Epithelial cell of prostate (primary cell): ENCODE measurements at regions not wholly inside any gene's neighbourhood (a gene's known extent, or its start where the extent isn't known, plus 50 kb on each side); places are given as distances from the start of the nearest gene placed in this dataset.

Experiments used
- DNase-seq: peaks from one replicate; pipeline ENCODE4 v3.0.0-alpha.2; 2011; ENCODE audit warnings: low read depth, low spot score
- H3K27ac ChIP-seq: fragments of 450-650 bp; 2 replicates; pipeline ENCODE4 v1.5.1; 2017; ENCODE audit warnings: mild to moderate bottlenecking

DNA sequence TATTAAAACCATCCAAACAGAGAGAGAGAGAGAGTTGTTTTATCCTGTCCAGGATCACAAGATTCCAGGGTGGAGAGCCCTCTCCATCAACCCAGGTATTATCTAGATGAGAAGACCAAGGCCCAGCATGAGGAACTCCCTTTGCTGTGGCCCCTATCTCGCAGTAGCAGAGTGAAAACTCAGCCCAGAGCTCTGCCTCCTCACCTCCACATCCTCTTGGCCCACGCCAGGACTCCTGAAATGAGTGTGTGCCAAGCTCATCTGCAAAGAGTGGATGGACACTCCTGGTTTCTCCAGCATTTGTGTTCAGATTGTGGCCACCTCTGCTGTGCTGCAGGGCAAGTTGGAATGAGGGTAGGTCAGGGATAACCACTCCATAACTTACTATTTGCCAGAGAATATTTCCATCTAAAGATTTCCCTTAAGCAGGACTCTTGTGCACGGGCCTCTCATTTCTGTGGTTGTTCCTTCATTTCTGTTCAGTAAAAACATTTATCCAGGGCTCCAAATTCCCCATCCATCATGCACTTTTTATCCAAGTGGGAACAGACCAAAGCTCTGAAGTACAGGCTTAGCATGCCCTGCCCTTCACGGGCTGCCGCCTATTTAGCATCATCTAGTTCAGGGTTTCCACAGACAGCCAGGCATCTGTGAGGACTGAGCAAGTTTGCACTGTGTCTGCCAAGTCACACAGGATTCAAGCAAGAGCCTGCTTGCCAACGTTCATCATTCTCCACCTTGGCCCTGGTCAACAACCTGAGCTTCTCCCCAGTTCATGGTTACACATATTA lies 583.2 kb upstream of the ID2 start:
- H3K27ac ChIP-seq = no peak overlapping the region
- DNase-seq = no peak

DNA sequence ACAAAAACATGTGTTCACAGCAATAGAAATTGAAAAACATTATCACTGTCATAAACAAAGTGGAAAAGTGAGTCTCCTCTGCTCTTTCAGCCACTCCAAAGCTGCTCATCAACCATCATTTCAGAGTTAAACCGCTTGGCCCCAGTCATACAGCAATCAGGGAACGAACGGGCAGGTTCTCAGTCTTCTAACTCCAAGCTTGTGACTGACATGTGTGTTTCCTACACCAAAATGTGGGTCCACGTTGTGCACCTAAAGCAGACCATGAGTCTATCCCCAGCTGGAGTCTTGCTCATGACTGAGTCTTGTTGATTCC lies 582.6 kb upstream of the ID2 start:
- no peak for DNase-seq
- H3K27ac ChIP-seq = no peak overlapping the region

DNA sequence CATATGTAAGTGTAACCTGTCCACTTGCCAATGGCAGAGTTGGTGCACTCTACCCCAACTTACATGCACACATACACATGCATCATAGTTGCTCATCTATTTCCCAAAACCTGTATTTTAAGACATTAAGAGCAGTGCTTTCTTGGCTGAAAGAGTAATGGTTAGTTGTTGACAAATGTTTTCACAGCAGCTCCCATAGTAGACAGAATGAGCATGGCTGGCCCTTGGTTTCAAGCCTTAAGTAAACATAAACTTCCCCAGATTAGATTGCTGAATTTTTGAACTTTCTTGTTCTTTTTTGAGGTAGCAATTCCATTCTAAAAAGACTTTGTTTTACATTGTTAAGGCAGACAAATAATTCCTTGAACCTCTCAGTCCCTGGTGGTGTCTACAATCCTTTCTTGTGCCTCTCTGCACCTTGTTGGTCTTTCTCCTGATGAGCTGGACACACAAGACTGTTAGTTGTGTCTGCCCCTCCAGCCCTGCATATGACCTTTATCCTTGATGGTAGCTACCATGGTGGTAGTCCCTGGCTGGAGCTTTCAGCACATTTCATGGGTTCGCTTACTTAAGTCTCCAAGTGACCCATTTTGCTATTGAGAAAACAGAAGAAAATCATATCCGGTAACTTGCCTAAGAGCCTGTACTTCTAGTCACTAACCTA lies 580.1 kb upstream of the ID2 start:
- DNase-seq = no peak
- H3K27ac ChIP-seq = no peak overlapping the region

DNA sequence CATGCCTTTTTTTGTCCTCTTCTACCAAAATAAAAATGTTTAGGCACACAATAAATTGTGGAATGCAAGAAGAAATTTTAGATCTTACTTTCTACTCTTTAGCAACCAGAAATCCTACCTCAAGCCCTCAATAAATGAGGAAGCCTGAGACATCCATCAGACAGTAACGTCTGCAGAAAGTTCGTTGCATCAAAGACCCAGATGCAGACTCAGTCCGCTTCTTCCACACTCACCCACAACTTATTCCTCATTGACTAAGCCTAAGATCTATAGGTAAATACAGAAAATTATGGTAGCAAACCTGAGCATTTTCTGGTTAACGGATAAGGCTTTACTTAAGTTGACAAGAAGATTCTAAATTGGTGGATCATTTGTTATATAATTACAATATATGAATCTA lies 579.4 kb upstream of the ID2 start:
- H3K27ac ChIP-seq = no peak overlapping the region
- DNase-seq = no peak

DNA sequence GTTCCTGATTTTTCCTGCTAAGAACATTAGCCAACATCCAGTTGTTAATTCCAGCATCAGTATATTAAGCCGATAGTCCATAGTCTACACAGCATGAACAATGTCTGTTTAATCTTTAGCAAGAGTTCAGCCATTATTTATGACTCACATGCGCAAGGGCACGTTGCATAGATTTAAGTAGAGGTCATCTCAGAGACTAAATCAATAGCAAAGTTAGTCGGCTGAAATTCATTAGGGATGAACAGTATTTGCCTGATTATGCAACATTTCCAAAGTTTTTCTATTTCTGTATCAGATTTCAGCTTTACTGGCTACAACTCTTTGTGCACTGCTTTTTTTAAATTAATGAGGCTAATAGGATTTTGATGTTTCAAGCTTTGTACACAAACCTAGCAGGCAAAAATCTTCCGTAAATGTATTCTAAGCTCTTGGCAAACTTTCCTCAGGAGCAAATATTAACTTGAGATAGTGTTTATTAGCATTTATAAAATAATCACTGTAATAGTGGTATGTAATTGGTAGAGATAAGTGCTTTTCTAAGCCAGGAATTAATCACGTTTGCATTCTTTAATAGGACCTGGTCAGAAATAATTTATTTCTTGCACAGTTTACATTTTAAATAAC lies 578.7 kb upstream of the ID2 start:
- H3K27ac ChIP-seq = no peak overlapping the region
- DNase-seq = no peak

DNA sequence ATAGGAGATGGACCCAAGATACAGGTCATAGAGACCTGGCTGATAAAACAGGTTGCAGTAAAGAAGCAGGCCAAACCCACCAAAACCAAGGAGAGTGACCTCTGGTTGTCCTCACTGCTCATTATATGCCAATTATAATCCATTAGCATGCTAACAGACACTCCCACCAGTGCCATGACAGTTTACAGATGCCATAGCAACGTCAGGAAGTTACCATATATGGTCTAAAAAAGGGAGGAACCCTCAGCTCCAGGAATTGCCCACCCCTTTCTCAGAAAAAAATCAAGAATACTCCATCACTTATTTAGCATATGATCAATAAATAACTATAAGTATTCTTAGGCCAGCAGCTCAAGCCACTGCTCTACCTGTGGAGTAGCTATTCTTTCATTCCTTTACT lies 574.7 kb upstream of the ID2 start:
- no peak overlapping the region for H3K27ac ChIP-seq
- no peak for DNase-seq

DNA sequence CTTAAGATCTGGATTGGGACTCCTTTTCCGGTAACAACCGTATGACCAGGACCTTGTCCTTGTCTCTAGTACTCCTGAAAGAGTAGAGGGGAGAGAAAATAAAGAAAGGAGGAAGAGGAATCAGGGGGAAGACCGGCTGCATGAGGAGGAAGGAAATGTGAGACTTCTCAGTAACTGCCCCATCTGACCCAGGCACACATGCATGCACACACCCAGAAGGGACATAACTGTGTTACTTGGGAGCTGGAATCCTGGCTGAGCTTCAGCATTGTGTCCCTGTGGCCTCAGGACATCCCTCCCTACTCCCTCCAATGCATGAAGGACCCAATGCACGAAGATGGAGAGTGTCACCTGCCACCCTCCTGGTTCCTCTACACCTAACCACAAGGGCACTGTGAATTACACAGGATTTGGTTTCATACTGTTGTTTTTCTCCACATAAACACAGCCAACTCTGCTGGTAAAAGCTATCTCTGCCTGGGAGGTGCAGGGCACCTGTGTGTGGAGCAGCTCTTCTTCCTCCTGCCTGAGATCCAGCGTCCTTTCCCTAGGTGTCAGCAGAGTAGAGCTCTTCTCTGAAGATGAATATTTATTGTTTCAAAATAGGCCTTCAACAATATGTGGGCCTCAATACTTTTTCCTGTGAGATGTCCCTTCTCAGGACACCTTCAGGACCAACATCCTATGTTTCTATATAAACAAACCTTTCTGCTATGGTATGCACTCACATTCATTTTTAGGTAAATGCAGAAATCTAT lies 574.1 kb upstream of the ID2 start:
- no peak overlapping the region for H3K27ac ChIP-seq
- no peak for DNase-seq

DNA sequence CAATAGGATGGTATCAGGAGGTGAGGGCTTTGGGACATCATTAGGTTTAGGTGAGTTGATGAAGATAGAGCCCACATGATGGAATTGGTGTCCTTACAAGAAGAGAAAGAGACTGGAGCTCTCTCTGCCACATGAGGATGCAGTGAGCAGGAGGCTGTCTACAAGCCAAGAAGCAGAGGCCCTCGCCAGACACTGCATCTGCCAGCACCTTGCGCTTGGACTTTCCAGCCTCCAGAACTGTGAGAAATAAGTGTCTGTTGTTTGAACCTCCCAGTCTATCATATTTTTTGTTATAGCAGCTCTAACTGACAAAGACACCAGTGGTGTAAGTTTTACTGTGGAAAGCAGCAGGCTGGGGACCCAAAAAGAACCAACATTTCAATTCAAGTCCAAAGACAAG lies 571.1 kb upstream of the ID2 start:
- H3K27ac ChIP-seq = no peak overlapping the region
- no peak for DNase-seq

DNA sequence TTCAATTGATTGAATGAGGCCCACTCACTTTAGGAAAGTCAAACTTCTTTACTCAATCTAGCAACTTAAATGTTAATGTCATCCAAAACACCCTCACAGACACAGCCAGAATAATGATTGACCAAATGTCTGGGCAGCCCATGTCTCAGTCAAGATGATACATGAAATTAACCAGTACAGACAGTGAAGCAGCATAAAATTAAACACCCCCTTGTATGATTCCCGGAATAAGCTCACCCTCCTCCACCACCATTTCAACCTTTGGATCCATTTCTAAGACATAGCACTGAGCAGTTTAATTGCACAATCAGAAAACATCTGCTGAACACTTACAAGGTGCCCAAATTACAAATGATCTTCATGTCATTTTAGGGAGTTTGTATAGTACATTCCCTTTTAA lies 570.7 kb upstream of the ID2 start:
- no peak overlapping the region for H3K27ac ChIP-seq
- no peak for DNase-seq

DNA sequence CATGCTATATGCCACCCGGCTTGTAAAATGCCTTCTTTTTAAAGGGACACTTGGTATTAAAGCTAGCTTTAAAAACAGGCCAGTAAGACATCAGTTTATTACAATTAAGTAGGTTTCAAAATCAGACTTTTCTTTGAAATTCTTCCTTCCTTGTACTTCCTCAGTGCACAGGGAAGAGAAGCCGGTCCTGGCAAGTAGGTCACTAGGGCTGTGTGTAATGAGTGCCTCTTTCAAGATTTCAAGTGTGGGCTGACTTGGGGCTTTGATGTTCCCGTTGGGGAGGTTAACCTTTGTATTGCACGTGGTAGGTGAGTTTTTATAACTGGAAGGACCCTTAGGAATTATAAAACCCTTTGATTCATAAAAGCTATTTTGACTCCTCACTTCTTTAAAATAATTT lies 566.4 kb upstream of the ID2 start:
- DNase-seq = no peak
- no peak overlapping the region for H3K27ac ChIP-seq

DNA sequence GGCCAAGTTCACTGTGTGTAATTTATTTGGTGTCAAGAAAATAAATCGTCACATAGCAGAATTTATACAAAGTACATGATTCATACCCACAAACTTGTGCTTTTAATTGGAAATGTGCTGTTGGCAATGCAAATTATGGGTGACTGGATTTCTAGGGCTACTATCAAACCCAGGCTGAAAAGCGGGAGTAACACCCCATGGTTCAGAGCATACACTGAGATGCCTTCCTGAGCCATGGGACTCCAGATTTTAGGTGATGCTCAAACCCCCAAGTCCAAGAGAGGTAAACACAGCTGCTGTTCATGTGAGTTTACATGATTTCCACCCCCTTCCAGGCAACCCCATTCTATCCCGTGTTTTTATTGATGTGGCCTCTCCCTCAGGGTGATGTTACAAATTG lies 565.9 kb upstream of the ID2 start:
- no peak for DNase-seq
- no peak overlapping the region for H3K27ac ChIP-seq

DNA sequence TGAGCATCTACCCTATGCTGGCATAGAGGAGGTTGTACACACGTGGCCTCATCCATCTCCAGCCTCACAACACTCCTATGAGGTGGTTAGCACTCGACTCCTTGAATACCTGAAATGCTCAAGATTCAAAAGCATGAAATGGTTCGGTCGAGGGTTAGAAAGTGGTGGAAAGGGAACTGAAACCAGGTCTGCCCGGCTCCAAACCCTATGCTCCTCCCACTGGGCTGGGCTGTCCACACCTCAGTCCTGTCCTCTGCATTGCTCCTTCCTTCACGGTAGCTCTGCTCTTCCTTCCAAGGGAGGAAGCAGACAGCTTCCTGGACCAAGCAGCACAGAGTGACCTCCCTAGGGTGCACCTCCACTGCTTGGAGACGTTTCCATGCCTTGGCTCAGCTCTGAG lies 565.2 kb upstream of the ID2 start:
- DNase-seq = no peak

DNA sequence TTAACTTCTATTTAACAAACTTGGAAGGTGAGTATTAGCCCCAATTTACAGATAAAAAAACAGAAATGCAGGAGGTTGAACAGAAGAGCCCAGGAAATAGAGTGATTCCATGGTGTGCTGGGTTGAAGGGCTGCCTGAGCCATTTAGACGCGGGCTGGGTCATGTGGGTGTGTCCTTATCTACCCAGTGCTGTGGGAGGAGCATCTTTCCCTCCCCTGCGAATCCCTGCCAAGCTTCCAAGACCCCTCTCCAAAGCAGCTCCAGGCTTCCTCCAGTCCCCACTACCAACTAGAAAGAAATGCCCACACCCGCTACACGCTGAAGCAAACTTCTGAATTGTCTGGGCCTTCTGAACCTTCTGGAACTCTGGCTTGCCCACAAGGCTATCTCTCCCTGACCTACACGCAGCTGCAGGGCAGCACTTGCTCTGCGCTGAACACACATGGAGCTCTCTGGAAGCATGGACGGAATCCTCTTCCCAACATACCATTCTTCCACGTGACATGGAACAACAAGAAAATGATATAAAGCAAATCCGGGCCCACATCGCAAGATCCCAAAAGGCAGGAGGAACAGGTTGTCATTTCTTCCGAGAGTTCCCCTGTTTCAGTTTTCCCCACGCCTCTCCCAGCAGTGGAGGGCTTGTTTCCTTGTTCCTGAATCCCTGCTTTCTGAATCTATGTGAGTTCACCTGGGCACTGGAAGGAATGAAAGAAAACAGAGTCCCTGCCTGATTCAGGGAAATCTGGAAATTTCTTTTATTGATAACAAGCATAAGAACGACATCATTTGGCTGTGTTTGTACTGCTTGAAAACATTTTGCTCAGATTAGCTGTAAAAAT lies 562.7 kb upstream of the ID2 start:
- peak overlapping the region; percentile 77 for H3K27ac ChIP-seq
- DNase-seq = no peak

More for the DNA sequence above, 565.2 kb upstream of the ID2 start:
- no peak overlapping the region for H3K27ac ChIP-seq

DNA sequence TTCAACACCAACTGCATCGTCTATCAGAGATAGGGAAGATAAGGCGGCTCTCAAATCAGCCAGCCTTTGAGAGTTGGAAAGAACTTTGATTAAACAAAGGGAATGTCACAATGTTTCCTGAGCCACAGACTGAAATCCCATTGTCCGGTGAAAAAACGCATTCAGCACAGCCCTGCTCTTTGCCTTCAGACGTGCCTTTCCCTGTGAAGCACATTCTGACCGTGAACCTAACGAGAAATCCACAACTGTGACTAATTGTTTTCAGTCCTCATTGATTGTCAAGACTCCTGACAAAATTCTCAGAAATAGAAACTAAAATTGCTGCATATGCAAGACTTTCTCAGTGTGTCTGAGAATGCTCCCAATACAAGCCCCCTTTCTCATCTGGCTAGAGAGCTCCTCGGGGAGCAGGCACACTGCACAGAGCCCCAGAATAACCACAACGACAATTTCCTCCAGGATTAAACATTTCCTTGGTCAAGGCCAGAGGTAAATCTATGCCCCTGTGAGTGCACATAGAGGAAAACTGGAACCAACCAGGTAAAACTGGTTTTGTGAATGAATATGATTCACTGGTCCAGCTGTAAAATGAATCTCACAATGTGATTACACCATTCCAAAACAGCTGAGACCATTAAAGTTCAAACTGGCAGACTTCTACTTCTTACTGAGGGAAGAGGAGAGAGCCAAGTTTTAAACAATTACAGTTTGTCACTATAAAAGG lies 561.9 kb upstream of the ID2 start:
- peak; percentile 50 for DNase-seq
- H3K27ac ChIP-seq = peak overlapping the region; percentile 77

DNA sequence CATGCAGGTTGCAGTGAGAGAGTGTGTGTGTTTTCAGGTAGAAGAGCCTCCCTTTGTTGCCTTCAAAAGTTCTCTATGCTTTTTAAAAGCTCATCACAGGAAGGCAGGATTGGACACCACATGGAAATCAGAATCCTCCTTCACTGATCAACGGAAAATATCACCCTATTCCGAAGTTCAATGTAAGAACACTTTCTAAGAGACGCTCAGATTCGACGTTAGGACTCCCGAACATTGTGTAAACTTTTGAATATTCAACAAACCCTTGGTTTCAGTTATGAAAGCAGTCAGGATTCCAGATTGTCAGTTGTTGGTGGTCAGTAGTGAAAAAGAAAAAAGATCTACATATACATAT lies 561.4 kb upstream of the ID2 start:
- H3K27ac ChIP-seq = peak overlapping the region; percentile 77
- no peak for DNase-seq

DNA sequence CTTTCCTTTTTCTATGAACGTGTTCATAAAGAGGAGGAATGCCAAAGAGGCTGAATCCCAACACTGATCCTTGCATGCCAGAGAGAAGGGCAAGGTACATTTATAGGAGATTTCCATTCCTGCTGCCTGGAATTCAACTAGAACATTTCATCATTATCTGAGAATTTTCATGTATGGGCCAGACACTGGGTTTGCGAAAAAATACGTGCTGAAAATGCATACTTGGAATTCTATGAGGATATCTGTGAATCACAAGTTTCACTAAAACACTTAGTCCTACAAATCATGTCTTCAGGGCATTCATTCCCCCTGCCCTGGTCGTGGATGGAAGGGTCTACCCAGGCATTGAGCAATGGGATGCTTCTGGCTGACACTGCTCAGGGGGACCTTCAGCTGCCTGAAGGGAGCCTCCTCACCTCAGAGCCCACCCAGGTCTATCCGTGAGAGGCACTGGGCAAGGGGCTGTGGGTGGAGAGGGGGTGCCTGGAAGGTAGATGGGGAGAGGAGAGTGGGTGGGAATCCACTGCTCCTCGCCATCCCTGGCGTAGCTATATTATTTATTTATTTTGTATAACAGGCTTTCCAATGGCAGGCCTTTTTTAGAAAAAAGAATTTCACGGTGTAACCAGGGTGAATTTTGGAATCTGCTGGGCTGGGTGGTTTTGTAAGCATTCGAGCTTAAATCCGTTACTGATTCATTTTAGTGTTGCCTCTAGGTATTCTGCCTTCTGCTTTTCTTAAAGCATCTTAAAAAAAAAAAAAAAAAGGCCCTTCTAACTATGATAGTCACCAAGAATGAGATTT lies 560.6 kb upstream of the ID2 start:
- peak overlapping the region; percentile 77 for H3K27ac ChIP-seq

DNA sequence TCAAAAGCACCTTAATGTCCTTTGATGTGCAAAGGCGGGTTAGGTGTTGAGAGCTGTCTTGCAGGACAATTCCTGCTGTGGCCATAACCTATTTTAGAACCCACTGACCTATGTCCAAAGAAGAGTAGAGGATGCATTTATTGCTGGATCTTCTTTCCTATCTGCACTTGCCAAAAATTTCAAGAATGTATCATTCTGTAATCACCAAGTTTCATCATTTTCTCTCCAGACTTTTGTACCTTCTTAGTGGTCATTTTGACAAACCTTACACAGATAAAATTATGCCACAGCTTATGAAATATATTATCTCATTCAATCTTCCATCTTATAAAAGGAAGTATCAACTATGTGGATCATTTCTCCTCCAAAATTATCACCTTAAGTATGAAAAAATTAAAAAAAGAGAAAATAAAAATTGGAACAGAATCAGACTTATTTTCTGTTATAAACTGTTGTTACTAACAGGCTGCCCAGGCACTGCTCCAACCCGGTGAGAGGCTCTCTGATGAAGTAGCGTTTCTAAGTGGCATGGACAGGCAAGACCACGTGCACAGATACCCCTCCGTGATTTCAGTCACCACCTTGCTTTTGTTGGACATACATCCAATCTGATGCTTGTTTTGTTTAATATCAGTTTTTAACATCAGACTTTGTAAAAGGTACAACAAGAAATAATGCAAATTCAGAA lies 559.9 kb upstream of the ID2 start:
- no peak for DNase-seq

More for the DNA sequence above, 560.6 kb upstream of the ID2 start:
- no peak for DNase-seq

DNA sequence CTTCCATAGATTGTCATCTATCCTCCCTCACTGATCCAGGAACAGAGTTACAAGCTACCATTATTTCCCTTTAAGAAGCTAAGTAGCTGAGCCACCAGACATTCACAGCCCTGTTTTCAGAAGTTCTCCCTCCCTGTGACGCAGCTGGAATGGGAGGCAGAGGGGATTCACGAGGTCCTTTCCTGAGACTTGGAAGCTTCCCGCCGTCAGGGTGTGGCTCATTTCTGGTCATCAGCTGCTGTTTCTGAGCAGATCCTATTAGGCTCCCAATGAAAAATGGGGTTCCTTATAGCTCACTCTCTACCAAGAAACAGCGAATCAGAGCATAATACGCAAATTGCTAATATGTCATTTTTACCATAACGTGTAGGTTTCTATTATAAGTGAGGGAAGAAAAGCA lies 559.3 kb upstream of the ID2 start:
- H3K27ac ChIP-seq = no peak overlapping the region
- DNase-seq = no peak

More for the DNA sequence above, 559.9 kb upstream of the ID2 start:
- no peak overlapping the region for H3K27ac ChIP-seq
